CD14-positive monocyte (primary cell): ENCODE measurements at regions not wholly inside any gene's neighbourhood (a gene's known extent, or its start where the extent isn't known, plus 50 kb on each side); places are given as distances from the start of the nearest gene placed in this dataset.

Experiments used
- DNase-seq, 3 donors: peaks; one replicate each; pipeline ENCODE4 v3.0.0-alpha.2; 2011 to 2022
- H2AFZ ChIP-seq: 2 replicates; pipeline ENCODE4 v1.6.0; 2012; ENCODE audit warnings: mild to moderate bottlenecking, low read depth, low read length, inconsistent platforms; ENCODE audit not compliant: insufficient read depth, poor library complexity, severe bottlenecking
- H3K27ac ChIP-seq, 2 donors: 1 replicate in 1 of 2; 2 replicates in 1 of 2; pipeline ENCODE4 v1.5.1; 2012 to 2013; ENCODE audit warnings: low read length in 2 of 2, control low read depth in 1 of 2, inconsistent platforms in 1 of 2, low read depth in 1 of 2, mild to moderate bottlenecking in 1 of 2
- H3K27me3 ChIP-seq, 2 donors: one replicate each; pipeline versions ENCODE4 v1.6.0 to v1.6.1; 2011 to 2013; ENCODE audit warnings: low read length in 2 of 2; ENCODE audit not compliant: control insufficient read depth in 2 of 2, insufficient read depth in 2 of 2
- H3K36me3 ChIP-seq, 2 donors: replicated peaks in 1 of 2; 1 replicate in 1 of 2; 2 replicates in 1 of 2; pipeline versions ENCODE4 v1.5.1 to v1.6.1; 2012 to 2013; ENCODE audit warnings: low read length in 2 of 2, control low read depth in 1 of 2, inconsistent platforms in 1 of 2, mild to moderate bottlenecking in 1 of 2; ENCODE audit not compliant: insufficient read depth in 2 of 2, control insufficient read depth in 1 of 2
- H3K4me1 ChIP-seq, 2 donors: 1 replicate in 1 of 2; 2 replicates in 1 of 2; pipeline versions ENCODE4 v1.5.1 to v1.6.1; 2012 to 2013; ENCODE audit warnings: low read length in 2 of 2, control low read depth in 1 of 2, inconsistent platforms in 1 of 2, mild to moderate bottlenecking in 1 of 2, moderate library complexity in 1 of 2; ENCODE audit not compliant: insufficient read depth in 2 of 2, control insufficient read depth in 1 of 2
- H3K4me2 ChIP-seq: replicated peaks from 2 replicates; pipeline ENCODE3; 2012; ENCODE audit warnings: low read length, moderate library complexity, mild to moderate bottlenecking; ENCODE audit not compliant: poor library complexity, severe bottlenecking; ENCODE audit errors: extremely low read depth
- H3K4me3 ChIP-seq, 3 experiments: fragments of 200-600 bp in 1 of 3; sonication (generic) in 1 of 3; replicated peaks in 1 of 3; 1 replicate in 2 of 3; 2 replicates in 1 of 3; pipeline ENCODE4 v1.5.1; 2011 to 2013; ENCODE audit warnings: low read length in 3 of 3, mild to moderate bottlenecking in 3 of 3, control low read depth in 2 of 3, low read depth in 2 of 3, inconsistent platforms in 1 of 3, moderate library complexity in 1 of 3
- H3K79me2 ChIP-seq: 2 replicates; pipeline ENCODE4 v1.6.0; 2012; ENCODE audit warnings: mild to moderate bottlenecking, control low read depth, inconsistent platforms, low read length, moderate library complexity; ENCODE audit not compliant: insufficient read depth
- H3K9ac ChIP-seq: 2 replicates; pipeline ENCODE4 v1.6.0; 2017; ENCODE audit warnings: low read length, mild to moderate bottlenecking; ENCODE audit not compliant: insufficient read depth, poor library complexity, severe bottlenecking
- H3K9me3 ChIP-seq, 2 donors: replicated peaks in 1 of 2; 1 replicate in 1 of 2; 2 replicates in 1 of 2; pipeline versions ENCODE4 v1.5.1 to v1.6.1; 2012 to 2013; ENCODE audit warnings: low read length in 2 of 2, control low read depth in 1 of 2; ENCODE audit not compliant: control insufficient read depth in 1 of 2, insufficient read depth in 1 of 2
- H4K20me1 ChIP-seq: 2 replicates; pipeline ENCODE4 v1.6.0; 2012; ENCODE audit warnings: mild to moderate bottlenecking, low read length, control low read depth, moderate library complexity; ENCODE audit not compliant: insufficient read depth
- H3K27ac Mint-ChIP-seq, 7 donors: one replicate each; pipeline ENCODE4 v1.8.0; 2020; ENCODE audit warnings: mild to moderate bottlenecking in 7 of 7, mixed read lengths in 7 of 7, moderate library complexity in 6 of 7, inconsistent platforms in 2 of 7
- H3K27me3 Mint-ChIP-seq, 3 donors: one replicate each; pipeline ENCODE4 v1.8.0; 2021 to 2022; ENCODE audit warnings: low read depth in 3 of 3, mild to moderate bottlenecking in 3 of 3, mixed read lengths in 3 of 3, moderate library complexity in 3 of 3, inconsistent platforms in 1 of 3
- H3K36me3 Mint-ChIP-seq, 2 donors: one replicate each; pipeline ENCODE4 v1.8.0; 2020; ENCODE audit warnings: mixed read lengths in 2 of 2, inconsistent platforms in 1 of 2, mild to moderate bottlenecking in 1 of 2
- H3K4me1 Mint-ChIP-seq: one replicate; pipeline ENCODE4 v1.8.0; 2020; ENCODE audit warnings: mild to moderate bottlenecking, mixed read lengths
- H3K4me3 Mint-ChIP-seq, 2 donors: one replicate each; pipeline ENCODE4 v1.8.0; 2020; ENCODE audit warnings: mild to moderate bottlenecking in 2 of 2, mixed read lengths in 2 of 2, moderate library complexity in 1 of 2
- H3K9me3 Mint-ChIP-seq, 7 donors: one replicate each; pipeline ENCODE4 v1.8.0; 2020 to 2022; ENCODE audit warnings: mixed read lengths in 7 of 7, mild to moderate bottlenecking in 6 of 7, moderate library complexity in 6 of 7, inconsistent platforms in 2 of 7
- WGBS: methylation state at CpG from one replicate; pipeline ENCODE4 v1.1.5; 2013; ENCODE audit warnings: missing lambda C conversion rate; ENCODE audit not compliant: insufficient coverage; 5-methylcytosine and 5-hydroxymethylcytosine counted together
- intact Hi-C, 2 donors: fragments of 100-400 bp; cut with micrococcal nuclease; formaldehyde crosslinking; loops; one replicate each; pipeline versions ENCODE4 v1.15.0 to v1.15.1; 2023
- TF ChIP-seq, protein P1 (sequence below): fragments of 200-600 bp; IDR thresholded peaks from one replicate; pipeline ENCODE4 v1.8.0; 2022; ENCODE audit warnings: antibody characterized with exemption, mild to moderate bottlenecking

GRCh38 chr17:71071837-71072236 is 902.5 kb downstream of the KCNJ2 start:
- Mint-ChIP-seq H3K4me3 (no peak overlapping the region), H3K4me1 (no peaks in the 10 kb centered on the region)

DNA sequence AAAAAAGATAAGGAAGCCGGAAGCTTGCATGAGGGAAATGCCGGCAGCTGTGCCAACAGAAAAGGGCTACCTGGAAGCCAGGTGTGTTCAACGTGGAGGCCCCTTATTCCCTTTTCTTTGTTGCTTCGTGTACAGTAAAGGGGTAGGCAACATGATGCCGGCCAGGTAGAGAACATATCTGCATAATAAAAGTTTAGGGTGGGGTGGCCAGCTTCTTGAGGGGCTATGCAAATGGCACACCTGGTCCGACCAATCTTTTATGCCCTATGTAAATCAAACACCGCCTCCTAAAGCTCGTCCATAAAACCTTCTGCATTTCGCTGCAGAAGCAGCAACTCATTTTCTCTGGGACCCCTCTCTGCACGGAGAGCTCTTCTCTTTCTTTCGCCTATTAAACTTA is 911.6 kb downstream of the KCNJ2 start:
- DNase-seq: no peak
- Mint-ChIP-seq H3K9me3 (no peaks in the 10 kb centered on the region), H3K4me3 (no peak overlapping the region), H3K27me3 (peaks cover 0 to 1% (median 0%) of the 10 kb centered on the region in 3 donors), H3K27ac (no peak overlapping the region), H3K4me1 (no peaks in the 10 kb centered on the region), H3K36me3 (no peaks in the 10 kb centered on the region)
- Histone ChIP-seq H3K4me3 (no peak overlapping the region), H3K27me3 (no peaks in the 10 kb centered on the region), H3K9ac (no peak overlapping the region), H3K9me3 (no peaks in the 10 kb centered on the region), H3K27ac (no peak overlapping the region), H3K4me1 (no peaks in the 10 kb centered on the region), H3K4me2 (no peak overlapping the region), H2AFZ (no peak overlapping the region), H3K79me2 (no peaks in the 10 kb centered on the region), H3K36me3 (no peaks in the 10 kb centered on the region), H4K20me1 (no peaks in the 10 kb centered on the region)
- WGBS: 94% methylated on average over 4 of the region's 11 CpGs
- intact Hi-C loops: no loop called here
- TF ChIP-seq, protein P1, sequence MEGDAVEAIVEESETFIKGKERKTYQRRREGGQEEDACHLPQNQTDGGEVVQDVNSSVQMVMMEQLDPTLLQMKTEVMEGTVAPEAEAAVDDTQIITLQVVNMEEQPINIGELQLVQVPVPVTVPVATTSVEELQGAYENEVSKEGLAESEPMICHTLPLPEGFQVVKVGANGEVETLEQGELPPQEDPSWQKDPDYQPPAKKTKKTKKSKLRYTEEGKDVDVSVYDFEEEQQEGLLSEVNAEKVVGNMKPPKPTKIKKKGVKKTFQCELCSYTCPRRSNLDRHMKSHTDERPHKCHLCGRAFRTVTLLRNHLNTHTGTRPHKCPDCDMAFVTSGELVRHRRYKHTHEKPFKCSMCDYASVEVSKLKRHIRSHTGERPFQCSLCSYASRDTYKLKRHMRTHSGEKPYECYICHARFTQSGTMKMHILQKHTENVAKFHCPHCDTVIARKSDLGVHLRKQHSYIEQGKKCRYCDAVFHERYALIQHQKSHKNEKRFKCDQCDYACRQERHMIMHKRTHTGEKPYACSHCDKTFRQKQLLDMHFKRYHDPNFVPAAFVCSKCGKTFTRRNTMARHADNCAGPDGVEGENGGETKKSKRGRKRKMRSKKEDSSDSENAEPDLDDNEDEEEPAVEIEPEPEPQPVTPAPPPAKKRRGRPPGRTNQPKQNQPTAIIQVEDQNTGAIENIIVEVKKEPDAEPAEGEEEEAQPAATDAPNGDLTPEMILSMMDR: no peak

More at GRCh38 chr17:71071837-71072236, 902.5 kb downstream of the KCNJ2 start:
- no peaks in the 10 kb centered on the region for H3K9me3 ChIP-seq
- 90% methylated on average over 8 of the region's 10 CpGs for WGBS
- H3K4me1 ChIP-seq: no peaks in the 10 kb centered on the region
- Mint-ChIP-seq H3K27ac (no peak overlapping the region), H3K27me3 (no peaks in the 10 kb centered on the region), H3K36me3 (no peaks in the 10 kb centered on the region), H3K9me3 (peaks cover 0 to 5% (median 4%) of the 10 kb centered on the region in 7 donors)
- H2AFZ ChIP-seq: no peak overlapping the region
- TF ChIP-seq, protein P1: no peak
- no peak overlapping the region for H3K4me3 ChIP-seq
- no peaks in the 10 kb centered on the region for H3K36me3 ChIP-seq
- intact Hi-C loops: no loop called here
- H3K27ac ChIP-seq: no peak overlapping the region
- no peaks in the 10 kb centered on the region for H3K79me2 ChIP-seq
- DNase-seq: peak in 1 of 3 donors; percentile 5
- H3K9ac ChIP-seq: no peak overlapping the region
- H4K20me1 ChIP-seq: no peaks in the 10 kb centered on the region
- no peak overlapping the region for H3K4me2 ChIP-seq
- H3K27me3 ChIP-seq: no peaks in the 10 kb centered on the region
